GM12873 (cell line): ENCODE measurements at regions not wholly inside any gene's neighbourhood (a gene's known extent, or its start where the extent isn't known, plus 50 kb on each side); places are given as distances from the start of the nearest gene placed in this dataset.

Experiments
- TF ChIP-seq, protein P1 (sequence below): IDR thresholded peaks from 2 replicates; pipeline ENCODE4 v1.5.1; 2012; ENCODE audit warnings: low read depth, mild to moderate bottlenecking, moderate library complexity, low read length, control low read depth; ENCODE audit not compliant: insufficient read depth; ENCODE audit errors: missing control alignments

DNA sequence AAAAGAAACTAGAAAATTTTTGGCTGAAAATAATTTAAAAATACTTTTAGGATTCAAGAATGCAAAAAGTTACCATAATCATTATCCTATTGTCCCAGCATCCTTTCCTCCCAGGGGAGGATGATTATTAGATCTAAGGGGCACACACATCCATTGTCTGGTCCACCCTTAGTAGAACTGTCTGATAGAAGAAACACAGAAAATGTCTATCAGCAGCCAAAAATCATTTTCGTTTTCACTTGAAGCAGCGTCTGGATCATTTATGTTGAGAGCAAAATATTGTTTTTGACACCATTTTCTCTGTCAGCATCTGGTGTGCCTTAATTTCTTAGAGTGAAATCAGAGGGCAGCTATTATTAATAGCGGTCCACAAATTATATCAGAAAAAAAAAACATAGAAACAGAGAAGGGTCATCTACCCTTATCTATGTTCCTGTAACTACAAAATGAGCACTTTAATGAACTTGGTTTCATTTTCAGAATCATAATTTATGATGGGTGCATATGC lies 446.3 kb downstream of the TRAM1L1 start:
- TF ChIP-seq, protein P1, sequence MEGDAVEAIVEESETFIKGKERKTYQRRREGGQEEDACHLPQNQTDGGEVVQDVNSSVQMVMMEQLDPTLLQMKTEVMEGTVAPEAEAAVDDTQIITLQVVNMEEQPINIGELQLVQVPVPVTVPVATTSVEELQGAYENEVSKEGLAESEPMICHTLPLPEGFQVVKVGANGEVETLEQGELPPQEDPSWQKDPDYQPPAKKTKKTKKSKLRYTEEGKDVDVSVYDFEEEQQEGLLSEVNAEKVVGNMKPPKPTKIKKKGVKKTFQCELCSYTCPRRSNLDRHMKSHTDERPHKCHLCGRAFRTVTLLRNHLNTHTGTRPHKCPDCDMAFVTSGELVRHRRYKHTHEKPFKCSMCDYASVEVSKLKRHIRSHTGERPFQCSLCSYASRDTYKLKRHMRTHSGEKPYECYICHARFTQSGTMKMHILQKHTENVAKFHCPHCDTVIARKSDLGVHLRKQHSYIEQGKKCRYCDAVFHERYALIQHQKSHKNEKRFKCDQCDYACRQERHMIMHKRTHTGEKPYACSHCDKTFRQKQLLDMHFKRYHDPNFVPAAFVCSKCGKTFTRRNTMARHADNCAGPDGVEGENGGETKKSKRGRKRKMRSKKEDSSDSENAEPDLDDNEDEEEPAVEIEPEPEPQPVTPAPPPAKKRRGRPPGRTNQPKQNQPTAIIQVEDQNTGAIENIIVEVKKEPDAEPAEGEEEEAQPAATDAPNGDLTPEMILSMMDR, result no peak

DNA sequence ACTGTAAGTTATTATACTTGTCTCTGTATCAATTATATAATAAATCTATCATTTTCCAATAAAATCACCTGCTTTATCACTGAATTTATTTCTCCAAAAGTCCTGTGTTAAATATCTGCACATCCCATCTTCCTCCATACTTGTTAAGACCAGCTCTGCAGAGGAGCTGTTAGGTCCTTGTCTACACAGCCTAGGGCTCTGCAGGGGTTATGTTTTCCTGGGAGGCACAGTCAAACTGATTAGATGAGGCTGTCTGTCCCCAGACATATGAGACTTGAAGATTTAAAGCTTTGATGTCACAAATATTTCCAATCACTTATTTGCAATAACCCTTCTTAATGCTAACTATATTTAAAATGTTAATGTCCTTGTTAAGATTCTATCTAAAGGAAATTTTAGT lies 446.8 kb downstream of the TRAM1L1 start:
- TF ChIP-seq, protein P1, result no peak

DNA sequence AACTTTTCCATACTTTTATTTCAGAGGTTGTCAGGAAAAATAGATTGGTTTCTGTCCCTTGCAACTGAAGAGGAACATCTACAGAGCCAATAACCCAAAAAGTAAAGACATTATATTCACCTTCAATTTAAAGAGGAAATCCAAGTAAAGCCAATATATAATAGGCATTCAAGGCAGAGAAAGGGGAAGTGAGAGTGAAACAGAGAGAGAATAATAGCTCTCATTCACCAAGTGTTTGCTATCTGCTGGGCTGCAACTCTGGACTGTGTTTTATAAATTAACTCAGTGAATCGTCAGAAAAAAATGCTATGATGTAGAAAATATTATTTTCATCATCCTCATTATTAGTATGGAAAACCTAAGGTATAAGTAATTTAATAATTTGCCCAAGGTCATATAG lies 448.5 kb downstream of the TRAM1L1 start:
- TF ChIP-seq, protein P1, result no peak

DNA sequence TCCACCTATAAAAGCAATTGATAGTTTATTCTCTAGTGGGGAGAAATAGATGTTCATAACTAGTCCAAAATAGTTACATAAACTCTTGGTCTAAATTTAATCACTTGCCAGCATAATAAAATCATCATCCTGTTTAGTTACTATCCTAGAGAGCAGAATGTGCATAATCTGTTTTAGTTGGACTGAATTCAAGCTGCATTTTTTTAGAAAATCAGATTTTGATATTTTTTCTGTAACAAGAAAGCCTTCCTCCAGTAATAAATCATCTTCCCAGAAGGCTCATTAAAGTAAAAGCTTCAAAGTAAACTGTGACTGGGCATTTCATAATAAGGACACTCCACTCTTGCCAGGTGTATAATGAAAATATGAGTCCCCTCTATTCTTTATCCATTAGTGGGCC lies 453.1 kb downstream of the TRAM1L1 start:
- TF ChIP-seq, protein P1, result no peak

DNA sequence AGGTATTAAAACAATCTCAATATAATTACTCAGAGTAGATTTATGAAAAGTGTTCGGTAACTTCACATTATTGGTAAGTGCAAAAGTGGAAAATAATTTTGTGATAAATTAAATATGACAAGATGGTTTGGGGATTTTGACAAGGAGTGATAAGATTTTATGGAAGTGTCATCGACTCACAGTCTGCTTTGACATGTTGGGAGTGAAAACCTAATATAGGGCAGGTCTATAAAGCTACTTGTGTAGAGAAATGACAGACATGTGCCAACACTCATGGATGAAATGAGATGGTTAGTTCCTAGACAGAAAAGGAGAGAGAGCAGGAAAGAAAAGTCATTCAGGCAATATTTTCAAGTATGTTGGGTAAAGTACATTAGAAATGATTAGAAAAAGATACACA lies 456.8 kb downstream of the TRAM1L1 start:
- TF ChIP-seq, protein P1, result no peak

DNA sequence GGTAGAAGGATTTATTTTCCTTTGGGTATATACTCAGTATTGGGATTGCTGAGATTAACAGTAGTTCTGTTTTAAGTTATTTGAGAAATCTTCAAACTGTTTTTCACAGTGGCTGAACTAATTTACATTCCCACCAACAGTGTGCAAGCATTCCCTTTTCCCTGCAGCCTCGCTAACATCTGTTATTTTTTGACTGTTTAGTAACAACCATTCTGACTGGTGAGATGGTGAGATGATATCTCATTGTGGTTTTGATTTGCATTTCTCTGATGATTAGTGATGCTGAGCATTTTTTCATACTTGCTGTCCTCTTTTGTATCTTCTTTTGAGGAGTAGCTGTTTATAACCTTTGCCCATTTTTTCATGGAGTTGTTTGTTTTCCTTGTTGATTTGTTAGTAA lies 457.8 kb downstream of the TRAM1L1 start:
- TF ChIP-seq, protein P1, result no peak

DNA sequence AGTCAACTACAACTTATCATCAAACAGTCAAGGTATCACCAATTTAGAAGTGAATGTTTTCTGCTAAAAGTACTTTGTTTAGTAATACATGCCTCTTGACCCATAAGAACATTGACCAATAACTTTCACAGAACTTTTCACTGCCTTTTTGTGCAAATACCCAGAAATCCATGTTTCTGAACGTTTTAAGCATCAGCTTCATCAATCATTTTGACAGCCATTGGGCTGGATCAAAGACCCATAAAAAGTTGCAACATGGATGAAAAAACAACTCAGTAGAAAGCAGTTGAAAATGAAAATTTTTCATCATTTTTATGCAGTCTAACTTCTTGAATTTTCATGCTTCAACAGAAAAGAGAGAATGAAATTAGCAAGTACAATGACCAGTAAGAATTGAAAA lies 466.7 kb downstream of the TRAM1L1 start:
- TF ChIP-seq, protein P1, result no peak
